GM12878 (cell line): ENCODE measurements at regions not wholly inside any gene's neighbourhood (a gene's known extent, or its start where the extent isn't known, plus 50 kb on each side); places are given as distances from the start of the nearest gene placed in this dataset.

Experiments
- ATAC-seq: fragments of 200-7000 bp; cut with Tn5 transposase; 3 replicates; pipeline ENCODE4 v1.9.1; 2020; ENCODE audit warnings: mild to moderate bottlenecking, moderate library complexity
- BruUV-seq: library from RNA; stranded (reverse); fragments of 400-500 nt; replicated peaks from 2 replicates; lab custom pipeline; 2021; lab: Mats Ljungman, UMichigan
- CTCF ChIA-PET: fragments of 300-600 bp; sonication (Branson Sonifier 250); formaldehyde crosslinking; extraction: SDS; loops from one replicate; lab custom pipeline; 2021; ENCODE audit warnings: inconsistent platforms; lab: Yijun Ruan, JAX
- POLR2A ChIA-PET: fragments of 350-600 bp; formaldehyde crosslinking; extraction: SDS; loops from one replicate; lab custom pipeline; 2021; ENCODE audit warnings: inconsistent platforms; lab: Charles Lee
- RAD21 ChIA-PET: fragments of 300-600 bp; sonication (Branson Sonifier 250); formaldehyde crosslinking; loops from one replicate; lab custom pipeline; 2023; ENCODE audit warnings: antibody characterized with exemption; ENCODE audit not compliant: unreplicated experiment; lab: Charles Lee
- SMC1A ChIA-PET: fragments of 300-600 bp; sonication (Branson Sonifier 250); formaldehyde crosslinking; loops from one replicate; lab custom pipeline; 2023; ENCODE audit not compliant: unreplicated experiment, uncharacterized antibody; lab: Charles Lee
- DNase-seq: peaks from one replicate; pipeline ENCODE4 v3.0.0-alpha.2; 2011; ENCODE audit warnings: low read depth, low spot score
- FAIRE-seq: peaks from 3 replicates; lab custom pipeline; 2011; peaks lifted over from hg19 to GRCh38; lab: Jason Lieb, UNC
- H2AFZ ChIP-seq: 2 replicates; pipeline ENCODE4 v1.6.0; 2011; ENCODE audit warnings: low read depth, low read length, control low read depth; ENCODE audit not compliant: control insufficient read depth
- H3K27ac ChIP-seq: 2 replicates; pipeline ENCODE4 v1.5.1; 2011; ENCODE audit warnings: control low read depth; ENCODE audit not compliant: control insufficient read depth, insufficient read depth
- H3K27me3 ChIP-seq, 2 experiments: replicated peaks in 1 of 2; 2 replicates each; pipeline versions ENCODE4 v1.6.0 to v1.6.1; 2011; ENCODE audit warnings: low read length in 1 of 2; ENCODE audit not compliant: control insufficient read depth in 2 of 2, insufficient read depth in 2 of 2
- H3K36me3 ChIP-seq, 2 experiments: 2 replicates each; pipeline ENCODE4 v1.5.1; 2011; ENCODE audit warnings: low read length in 1 of 2; ENCODE audit not compliant: control insufficient read depth in 2 of 2, insufficient read depth in 2 of 2
- H3K4me1 ChIP-seq: 2 replicates; pipeline ENCODE4 v1.6.1; 2011; ENCODE audit warnings: mild to moderate bottlenecking, low read length, moderate library complexity, mixed read lengths; ENCODE audit not compliant: control insufficient read depth, insufficient read depth
- H3K4me2 ChIP-seq: 2 replicates; pipeline ENCODE4 v1.6.0; 2011; ENCODE audit warnings: control low read depth; ENCODE audit not compliant: control insufficient read depth, insufficient read depth
- H3K4me3 ChIP-seq: fragments of 200-600 bp; sonication (generic); 2 replicates; pipeline ENCODE4 v1.5.1; 2016
- H3K79me2 ChIP-seq: 2 replicates; pipeline ENCODE4 v1.6.0; 2011; ENCODE audit warnings: low read length; ENCODE audit not compliant: control insufficient read depth, insufficient read depth
- H3K9ac ChIP-seq: 2 replicates; pipeline ENCODE4 v1.8.0; 2011; ENCODE audit warnings: low read length, control low read depth, mixed read lengths; ENCODE audit not compliant: control insufficient read depth, insufficient read depth
- H3K9me3 ChIP-seq: replicated peaks from 3 replicates; pipeline ENCODE4 v1.5.1; 2011; ENCODE audit warnings: mild to moderate bottlenecking, low read length; ENCODE audit not compliant: control insufficient read depth, insufficient read depth
- H4K20me1 ChIP-seq: 2 replicates; pipeline ENCODE4 v1.6.0; 2011; ENCODE audit not compliant: control insufficient read depth, insufficient read depth
- ATF7 ChIP-seq: fragments of 450-650 bp; IDR thresholded peaks from 2 replicates; pipeline ENCODE4 v1.6.1; 2016; ENCODE audit warnings: low read depth, mild to moderate bottlenecking
- CBX5 ChIP-seq: sonication (generic); IDR thresholded peaks from 2 replicates; pipeline ENCODE4 v1.6.1; 2016; ENCODE audit warnings: low read depth, moderate library complexity, mild to moderate bottlenecking, inconsistent platforms
- FOXM1 ChIP-seq: IDR thresholded peaks from 2 replicates; pipeline ENCODE4 v1.6.1; 2012; ENCODE audit warnings: low read depth, mild to moderate bottlenecking, inconsistent platforms, low read length, moderate library complexity
- IKZF1 ChIP-seq: fragments of 450-650 bp; conservative IDR thresholded peaks from 2 replicates; pipeline ENCODE4 v1.6.1; 2017; ENCODE audit warnings: antibody characterized with exemption, mild to moderate bottlenecking
- IRF4 ChIP-seq: IDR thresholded peaks from 2 replicates; pipeline ENCODE4 v1.6.1; 2011; ENCODE audit warnings: low read depth, low read length
- LARP7 ChIP-seq: fragments of 450-650 bp; IDR thresholded peaks from 2 replicates; pipeline ENCODE4 v1.6.1; 2017; ENCODE audit warnings: mild to moderate bottlenecking
- PAX5 ChIP-seq: IDR thresholded peaks from 2 replicates; pipeline ENCODE4 v1.6.1; 2011; ENCODE audit warnings: low read depth, low read length, borderline replicate concordance
- POLR2AphosphoS2 ChIP-seq: IDR thresholded peaks from 2 replicates; pipeline ENCODE4 v1.6.1; 2011; ENCODE audit warnings: low read depth, mild to moderate bottlenecking, low read length, improper control_type of control experiment, moderate library complexity
- SRF ChIP-seq, 2 experiments: IDR thresholded peaks; 2 replicates each; pipeline ENCODE4 v1.6.1; 2011; ENCODE audit warnings: low read depth in 2 of 2, low read length in 2 of 2, mild to moderate bottlenecking in 1 of 2, moderate library complexity in 1 of 2
- TAF1 ChIP-seq: IDR thresholded peaks from 2 replicates; pipeline ENCODE4 v1.6.1; 2011; ENCODE audit warnings: mild to moderate bottlenecking, low read depth, low read length, borderline replicate concordance
- WRNIP1 ChIP-seq: IDR thresholded peaks from 2 replicates; pipeline ENCODE4 v1.6.1; 2011; ENCODE audit warnings: low read depth, low read length, improper control_type of control experiment, borderline replicate concordance
- ZNF384 ChIP-seq: IDR thresholded peaks from 2 replicates; pipeline ENCODE4 v1.6.1; 2012; ENCODE audit warnings: low read depth, mild to moderate bottlenecking, low read length, improper control_type of control experiment, borderline replicate concordance
- WGBS: methylation state at CpG from one replicate; pipeline ENCODE4 v1.1.6; 2016; ENCODE audit warnings: low lambda C conversion rate; ENCODE audit not compliant: insufficient replicate concordance, insufficient coverage; ENCODE audit errors: missing lambda C conversion rate; 5-methylcytosine and 5-hydroxymethylcytosine counted together
- in situ Hi-C: fragments of 300-500 bp; cut with MboI; formaldehyde crosslinking; loops from 9 replicates; pipeline ENCODE4 v1.14.3; 2018; ENCODE audit warnings: mixed read lengths
- intact Hi-C: fragments of 100-400 bp; cut with micrococcal nuclease; formaldehyde crosslinking; loops from one replicate; pipeline ENCODE4 v1.14.2; 2022; ENCODE audit not compliant: unreplicated experiment
- TF ChIP-seq, protein P1 (sequence below): IDR thresholded peaks from 2 replicates; pipeline ENCODE4 v1.6.1; 2012; ENCODE audit warnings: low read depth, low read length, improper control_type of control experiment
- TF ChIP-seq, protein P2 (sequence below): IDR thresholded peaks from 2 replicates; pipeline ENCODE4 v1.6.1; 2011; ENCODE audit warnings: mild to moderate bottlenecking, low read depth, low read length, moderate library complexity; ENCODE audit not compliant: insufficient replicate concordance

GRCh38 chr9:21669701-21670100 lies 132.7 kb upstream of the MTAP start (continued):
- no peak for TF ChIP-seq TAF1
- TF ChIP-seq, protein P1, sequence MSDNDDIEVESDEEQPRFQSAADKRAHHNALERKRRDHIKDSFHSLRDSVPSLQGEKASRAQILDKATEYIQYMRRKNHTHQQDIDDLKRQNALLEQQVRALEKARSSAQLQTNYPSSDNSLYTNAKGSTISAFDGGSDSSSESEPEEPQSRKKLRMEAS: no peak
- no peak for TF ChIP-seq IKZF1
- TF ChIP-seq PAX5: no peak
- no peak for TF ChIP-seq FOXM1
- no peak for TF ChIP-seq SRF (IDR thresholded peaks at IDR 0.05; ENCODE audit: low read depth in 2 of 2, low read length in 2 of 2)
- no peak for TF ChIP-seq LARP7

- no peak overlapping the region for H3K4me3 ChIP-seq
- H4K20me1 ChIP-seq: no peaks in the 10 kb centered on the region
- 0% methylated on average over 2 of the region's 2 CpGs for WGBS
- SMC1A ChIA-PET: no interaction called here
- in situ Hi-C loops: no loop called here
- TF ChIP-seq POLR2AphosphoS2 (no peak), IRF4 (no peak), WRNIP1 (no peak), ZNF384 (no peak), CBX5 (no peak), ATF7 (no peak)
- TF ChIP-seq, protein P2, sequence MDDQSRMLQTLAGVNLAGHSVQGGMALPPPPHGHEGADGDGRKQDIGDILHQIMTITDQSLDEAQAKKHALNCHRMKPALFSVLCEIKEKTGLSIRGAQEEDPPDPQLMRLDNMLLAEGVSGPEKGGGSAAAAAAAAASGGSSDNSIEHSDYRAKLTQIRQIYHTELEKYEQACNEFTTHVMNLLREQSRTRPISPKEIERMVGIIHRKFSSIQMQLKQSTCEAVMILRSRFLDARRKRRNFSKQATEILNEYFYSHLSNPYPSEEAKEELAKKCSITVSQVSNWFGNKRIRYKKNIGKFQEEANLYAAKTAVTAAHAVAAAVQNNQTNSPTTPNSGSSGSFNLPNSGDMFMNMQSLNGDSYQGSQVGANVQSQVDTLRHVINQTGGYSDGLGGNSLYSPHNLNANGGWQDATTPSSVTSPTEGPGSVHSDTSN: no peak
- TF ChIP-seq, all 136 proteins: peak for 0
- Histone ChIP-seq H2AFZ (no peak overlapping the region), H3K27ac (no peak overlapping the region), H3K4me1 (no peaks in the 10 kb centered on the region), H3K4me2 (no peak overlapping the region), H3K27me3 (no peaks in the 10 kb centered on the region), H3K36me3 (no peaks in the 10 kb centered on the region), H3K9ac (no peak overlapping the region), H3K9me3 (no peaks in the 10 kb centered on the region), H3K79me2 (no peaks in the 10 kb centered on the region)
- no TSS peak for BruUV-seq
- ATAC-seq (no peak), DNase-seq (no peak), FAIRE-seq (no peak)
- intact Hi-C loops: no loop called here
- CTCF ChIA-PET: interaction anchor here (0.8 kb wide), 1 partner anchor 203 kb away, joined by 3 read pairs; no protein-coding TSS in a partner anchor
- RAD21 ChIA-PET: no interaction called here
- POLR2A ChIA-PET: no interaction called here
These were observed 132.1 kb upstream of the MTAP start for GRCh38 chr9:21670374-21670773.
